Cardiac fibroblast (primary cell): ENCODE measurements at regions not wholly inside any gene's neighbourhood (a gene's known extent, or its start where the extent isn't known, plus 50 kb on each side); places are given as distances from the start of the nearest gene placed in this dataset.

ENCODE experiments used
- DNase-seq, 2 donors: peaks; one replicate each; pipeline versions ENCODE4 v3.0.0 to v3.0.0-alpha.2; 2010; ENCODE audit warnings: low read depth in 2 of 2
- H3K4me3 ChIP-seq, 2 donors: replicated peaks in 1 of 2; 1 replicate in 1 of 2; 2 replicates in 1 of 2; pipeline ENCODE4 v1.5.1; 2011; ENCODE audit warnings: low read depth in 2 of 2, low read length in 2 of 2, mild to moderate bottlenecking in 2 of 2, moderate library complexity in 1 of 2
- CTCF ChIP-seq: IDR thresholded peaks from one replicate; pipeline ENCODE4 v1.5.1; 2011; ENCODE audit warnings: low read depth, mild to moderate bottlenecking, low read length, inconsistent platforms

GRCh38 chr1:58246549-58246948, 300.0 kb downstream of the OMA1 start:
- H3K4me3 ChIP-seq: no peak overlapping the region
- no peak for DNase-seq
- TF ChIP-seq CTCF: no peak

- no peak for DNase-seq
- no peak overlapping the region for H3K4me3 ChIP-seq
- TF ChIP-seq CTCF: no peak
These were observed 301.7 kb downstream of the OMA1 start for GRCh38 chr1:58244872-58245271.

GRCh38 chr1:58238846-58239245, 307.7 kb downstream of the OMA1 start:
- no peak overlapping the region for H3K4me3 ChIP-seq
- TF ChIP-seq CTCF: no peak
- DNase-seq: no peak

- H3K4me3 ChIP-seq: no peak overlapping the region
- no peak for DNase-seq
- TF ChIP-seq CTCF: no peak
These were observed 312.8 kb downstream of the OMA1 start for GRCh38 chr1:58233729-58234128.

GRCh38 chr1:58231204-58231603, 315.3 kb downstream of the OMA1 start:
- TF ChIP-seq CTCF: no peak
- H3K4me3 ChIP-seq: no peak overlapping the region
- no peak for DNase-seq

- no peak for DNase-seq
- no peak overlapping the region for H3K4me3 ChIP-seq
These were observed 318.9 kb downstream of the OMA1 start for GRCh38 chr1:58227604-58228003.

More at GRCh38 chr1:58227604-58228003, 318.9 kb downstream of the OMA1 start:
- TF ChIP-seq CTCF: no peak
